Loucy (cell line): ENCODE measurements at regions not wholly inside any gene's neighbourhood (a gene's known extent, or its start where the extent isn't known, plus 50 kb on each side); places are given as distances from the start of the nearest gene placed in this dataset.

Experiments used
- H2AFZ ChIP-seq: fragments of 200-600 bp; sonication (generic); 2 replicates; pipeline ENCODE4 v1.6.0; 2016; ENCODE audit warnings: antibody characterized with exemption, mild to moderate bottlenecking, low read length, moderate library complexity
- H3F3A ChIP-seq: fragments of 200-600 bp; 2 replicates; pipeline ENCODE4 v1.6.0; 2016; ENCODE audit warnings: antibody characterized with exemption, low read depth, mild to moderate bottlenecking
- H3K27me3 ChIP-seq: fragments of 200-600 bp; sonication (generic); 2 replicates; pipeline ENCODE4 v1.6.1; 2014; ENCODE audit warnings: low read length, mild to moderate bottlenecking; ENCODE audit not compliant: insufficient read depth, poor library complexity, severe bottlenecking
- H3K36me3 ChIP-seq: fragments of 200-600 bp; sonication (generic); 2 replicates; pipeline ENCODE4 v1.6.1; 2016; ENCODE audit warnings: low read length; ENCODE audit not compliant: insufficient read depth
- H3K4me1 ChIP-seq: fragments of 200-600 bp; sonication (generic); 2 replicates; pipeline ENCODE4 v1.5.1; 2014; ENCODE audit warnings: low read length, mild to moderate bottlenecking; ENCODE audit not compliant: insufficient read depth, poor library complexity, severe bottlenecking
- H3K4me2 ChIP-seq: fragments of 200-600 bp; sonication (generic); 2 replicates; pipeline ENCODE4 v1.6.0; 2014; ENCODE audit warnings: antibody characterized with exemption, low read length, low read depth, mild to moderate bottlenecking; ENCODE audit not compliant: poor library complexity, severe bottlenecking
- H3K4me3 ChIP-seq: fragments of 200-600 bp; sonication (generic); 2 replicates; pipeline ENCODE4 v1.5.1; 2014; ENCODE audit warnings: low read length, mild to moderate bottlenecking, mixed read lengths; ENCODE audit not compliant: poor library complexity, severe bottlenecking
- H3K79me2 ChIP-seq: fragments of 200-600 bp; sonication (generic); 2 replicates; pipeline ENCODE4 v1.6.1; 2014; ENCODE audit warnings: low read length; ENCODE audit not compliant: insufficient read depth
- H3K9ac ChIP-seq: fragments of 200-600 bp; sonication (generic); 2 replicates; pipeline ENCODE4 v1.6.0; 2014; ENCODE audit warnings: mild to moderate bottlenecking, low read depth, low read length, moderate library complexity; ENCODE audit not compliant: poor library complexity, severe bottlenecking
- H3K9me2 ChIP-seq: fragments of 200-600 bp; sonication (generic); replicated peaks from 2 replicates; pipeline ENCODE4 v1.6.1; 2016; ENCODE audit warnings: low read depth, low read length, mixed read lengths
- H3K9me3 ChIP-seq: fragments of 200-600 bp; sonication (generic); 2 replicates; pipeline ENCODE4 v1.6.1; 2014; ENCODE audit warnings: mild to moderate bottlenecking, antibody characterized with exemption, low read length, low read depth; ENCODE audit not compliant: insufficient read depth
- H4K20me1 ChIP-seq: fragments of 200-600 bp; sonication (generic); 2 replicates; pipeline ENCODE4 v1.6.0; 2014; ENCODE audit warnings: antibody characterized with exemption, low read length, mild to moderate bottlenecking; ENCODE audit not compliant: insufficient read depth, poor library complexity, severe bottlenecking
- CTCF ChIP-seq: fragments of 200-600 bp; sonication (generic); conservative IDR thresholded peaks from 2 replicates; pipeline ENCODE4 v1.5.1; 2014; ENCODE audit warnings: mild to moderate bottlenecking, antibody characterized with exemption, low read length
- EZH2phosphoT487 ChIP-seq: fragments of 200-600 bp; IDR thresholded peaks from 2 replicates; pipeline ENCODE4 v1.6.1; 2018; ENCODE audit warnings: antibody characterized with exemption, mild to moderate bottlenecking, moderate library complexity, borderline replicate concordance

- no peak for TF ChIP-seq EZH2phosphoT487
- TF ChIP-seq CTCF, result no peak
- Histone ChIP-seq H3K79me2 (no peaks in the 10 kb centered on the region), H3F3A (no peaks in the 10 kb centered on the region), H2AFZ (no peak overlapping the region), H3K9ac (no peak overlapping the region), H3K27me3 (peaks cover 3% of the 10 kb centered on the region), H3K9me2 (no peaks in the 10 kb centered on the region), H4K20me1 (no peaks in the 10 kb centered on the region), H3K4me1 (peaks cover 3% of the 10 kb centered on the region), H3K36me3 (no peaks in the 10 kb centered on the region), H3K4me3 (no peak overlapping the region), H3K9me3 (no peaks in the 10 kb centered on the region), H3K4me2 (no peak overlapping the region)
Observed at GRCh38 chr6:106788761-106789160, 159.4 kb downstream of the QRSL1 start.

- TF ChIP-seq CTCF (no peak), EZH2phosphoT487 (no peak)
- Histone ChIP-seq H3K4me2 (no peak overlapping the region), H3K4me1 (peaks cover 3% of the 10 kb centered on the region)
Observed at GRCh38 chr6:106787327-106788196, 158.2 kb downstream of the QRSL1 start.

GRCh38 chr6:106785298-106785697 lies 155.9 kb downstream of the QRSL1 start:
- H2AFZ ChIP-seq, result no peak overlapping the region
- H3K9me2 ChIP-seq, result no peaks in the 10 kb centered on the region
- H3K36me3 ChIP-seq, result no peaks in the 10 kb centered on the region
- H3K4me1 ChIP-seq, result peaks cover 3% of the 10 kb centered on the region
- no peaks in the 10 kb centered on the region for H3K27me3 ChIP-seq
- H3K4me3 ChIP-seq, result no peak overlapping the region
- H3K79me2 ChIP-seq, result no peaks in the 10 kb centered on the region
- no peaks in the 10 kb centered on the region for H3F3A ChIP-seq
- H3K9me3 ChIP-seq, result 0 out of 2 replicates have a peak, but pooled peaks cover 2% of the 10 kb centered on the region
- no peak overlapping the region for H3K9ac ChIP-seq
- TF ChIP-seq CTCF (no peak), EZH2phosphoT487 (no peak)
- H3K4me2 ChIP-seq, result no peak overlapping the region
- H4K20me1 ChIP-seq, result no peaks in the 10 kb centered on the region

More at GRCh38 chr6:106787327-106788196, 158.2 kb downstream of the QRSL1 start:
- H3K9me2 ChIP-seq, result no peaks in the 10 kb centered on the region
- H3K4me3 ChIP-seq, result no peak overlapping the region
- H4K20me1 ChIP-seq, result no peaks in the 10 kb centered on the region
- H3K27me3 ChIP-seq, result no peaks in the 10 kb centered on the region
- H3K79me2 ChIP-seq, result no peaks in the 10 kb centered on the region
- H3K9ac ChIP-seq, result no peak overlapping the region
- H3K36me3 ChIP-seq, result no peaks in the 10 kb centered on the region
- H3K9me3 ChIP-seq, result no peaks in the 10 kb centered on the region
- no peaks in the 10 kb centered on the region for H3F3A ChIP-seq
- H2AFZ ChIP-seq, result no peak overlapping the region
